ENCODE measurements at regions not wholly inside any gene's neighbourhood (a gene's known extent, or its start where the extent isn't known, plus 50 kb on each side); places are given as distances from the start of the nearest gene placed in this dataset.
A peak's percentile ranks its signal among the peaks of the same experiment; 100 is the strongest.

DNA sequence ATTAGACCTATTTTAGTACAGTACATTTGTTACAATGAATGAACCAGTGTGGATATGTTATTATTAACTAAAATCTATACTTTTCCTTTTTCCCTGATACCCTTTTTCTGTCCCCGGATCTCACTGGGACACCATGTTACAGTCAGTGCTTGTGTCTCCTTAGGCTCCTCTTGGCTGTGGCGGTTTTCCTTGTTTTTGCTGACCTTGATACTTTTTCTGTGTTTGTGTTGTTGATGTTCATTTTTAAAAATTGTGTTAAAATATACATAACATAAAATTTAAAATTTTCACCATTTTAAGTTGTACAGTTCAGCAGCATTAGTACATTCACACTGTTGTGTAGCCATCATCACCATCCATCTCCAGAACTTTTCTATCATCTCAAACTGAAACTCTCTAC lies 54.2 kb upstream of the OSBPL3 start:
- no peaks in the 10 kb centered on the region for H3K36me3 Mint-ChIP-seq (ENCODE audit: low read depth)
- TF ChIP-seq, protein P1, sequence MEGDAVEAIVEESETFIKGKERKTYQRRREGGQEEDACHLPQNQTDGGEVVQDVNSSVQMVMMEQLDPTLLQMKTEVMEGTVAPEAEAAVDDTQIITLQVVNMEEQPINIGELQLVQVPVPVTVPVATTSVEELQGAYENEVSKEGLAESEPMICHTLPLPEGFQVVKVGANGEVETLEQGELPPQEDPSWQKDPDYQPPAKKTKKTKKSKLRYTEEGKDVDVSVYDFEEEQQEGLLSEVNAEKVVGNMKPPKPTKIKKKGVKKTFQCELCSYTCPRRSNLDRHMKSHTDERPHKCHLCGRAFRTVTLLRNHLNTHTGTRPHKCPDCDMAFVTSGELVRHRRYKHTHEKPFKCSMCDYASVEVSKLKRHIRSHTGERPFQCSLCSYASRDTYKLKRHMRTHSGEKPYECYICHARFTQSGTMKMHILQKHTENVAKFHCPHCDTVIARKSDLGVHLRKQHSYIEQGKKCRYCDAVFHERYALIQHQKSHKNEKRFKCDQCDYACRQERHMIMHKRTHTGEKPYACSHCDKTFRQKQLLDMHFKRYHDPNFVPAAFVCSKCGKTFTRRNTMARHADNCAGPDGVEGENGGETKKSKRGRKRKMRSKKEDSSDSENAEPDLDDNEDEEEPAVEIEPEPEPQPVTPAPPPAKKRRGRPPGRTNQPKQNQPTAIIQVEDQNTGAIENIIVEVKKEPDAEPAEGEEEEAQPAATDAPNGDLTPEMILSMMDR (conservative IDR thresholded peaks at IDR 0.05), result no peak

DNA sequence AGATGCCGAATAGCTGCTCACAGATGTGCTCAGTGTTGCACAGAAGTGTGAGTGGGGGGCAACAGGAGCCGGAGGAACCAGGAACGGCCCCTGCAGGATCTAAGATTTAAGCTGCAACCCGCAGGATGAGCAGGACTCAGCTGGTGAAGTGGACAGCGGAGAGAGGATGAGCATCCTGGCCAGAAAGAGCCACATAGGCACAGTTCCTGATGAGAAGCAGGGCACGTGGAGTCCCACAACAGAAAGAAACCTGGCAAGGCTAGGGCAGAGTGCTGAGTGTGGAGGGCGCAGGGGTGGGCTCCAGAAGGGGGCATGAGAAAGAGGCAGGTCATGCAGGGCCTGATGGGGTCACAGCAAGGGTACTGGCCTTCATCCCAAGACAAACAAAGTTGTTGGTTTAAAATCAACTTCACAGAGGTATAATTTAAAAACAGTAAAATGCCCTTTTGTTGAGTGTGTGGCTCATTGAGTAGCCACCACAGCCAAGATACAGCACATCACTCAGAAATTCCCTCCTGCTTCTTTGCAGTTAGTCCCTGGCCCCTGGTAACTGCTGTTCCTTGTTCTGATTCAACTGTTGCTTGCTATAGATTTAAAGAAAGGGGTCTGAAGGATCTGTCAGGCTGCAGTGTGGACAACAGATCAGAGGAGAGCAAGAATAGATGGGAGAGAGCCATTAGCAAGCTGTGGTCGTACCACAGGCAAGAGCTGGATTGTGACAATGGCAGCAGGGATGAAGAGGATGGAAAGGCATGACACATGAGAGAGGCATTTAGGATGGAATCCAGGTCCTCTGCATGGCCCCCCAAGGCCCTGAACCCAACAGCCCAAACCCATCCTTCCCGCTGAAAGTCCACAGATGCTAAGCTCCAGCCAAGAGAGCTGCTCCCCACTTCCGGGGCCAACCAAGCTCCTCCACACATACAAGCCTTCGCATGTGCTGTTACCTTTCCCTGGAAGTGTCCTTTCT lies 53.1 kb upstream of the OSBPL3 start:
- Histone ChIP-seq H3K4me3 (ENCODE audit: low read length) (no peak overlapping the region), H3K36me3 (ENCODE audit: control insufficient read depth, insufficient read depth, low read length) (no peaks in the 10 kb centered on the region), H3K27ac (ENCODE audit: low read depth, low read length) (no peak overlapping the region), H3K4me1 (ENCODE audit: control insufficient read depth, insufficient read depth, low read length) (no peaks in the 10 kb centered on the region), H3K9me3 (ENCODE audit: control insufficient read depth, low read length) (no peaks in the 10 kb centered on the region), H3K9ac (ENCODE audit: extremely low read depth, low read length, poor library complexity, severe bottlenecking) (no peak overlapping the region), H3K27me3 (ENCODE audit: control insufficient read depth, insufficient read depth, low read length, poor library complexity, severe bottlenecking) (no peaks in the 10 kb centered on the region)
- no peak overlapping the region for H3K27ac Mint-ChIP-seq
- H3K4me3 Mint-ChIP-seq, result no peak overlapping the region
- TF ChIP-seq, protein P1 (conservative IDR thresholded peaks at IDR 0.05), result no peak
- H3K36me3 Mint-ChIP-seq (ENCODE audit: low read depth), result no peaks in the 10 kb centered on the region
- peaks cover 14% of the 10 kb centered on the region for H3K9me3 Mint-ChIP-seq
- peaks cover 7% of the 10 kb centered on the region for H3K4me1 Mint-ChIP-seq
- DNase-seq, result no peak
- peaks cover 4% of the 10 kb centered on the region for H3K27me3 Mint-ChIP-seq (ENCODE audit: insufficient read depth)
- 83 to 94% methylated on average over 10 to 11 of the region's 11 CpGs for WGBS, 2 experiments (ENCODE audit: insufficient coverage in 1 of 2, insufficient read length in 1 of 2)

More for the DNA sequence above, 54.2 kb upstream of the OSBPL3 start:
- Histone ChIP-seq H3K4me1 (ENCODE audit: control insufficient read depth, insufficient read depth, low read length) (no peaks in the 10 kb centered on the region), H3K9ac (ENCODE audit: extremely low read depth, low read length, poor library complexity, severe bottlenecking) (no peak overlapping the region), H3K9me3 (ENCODE audit: control insufficient read depth, low read length) (no peaks in the 10 kb centered on the region), H3K27me3 (ENCODE audit: control insufficient read depth, insufficient read depth, low read length, poor library complexity, severe bottlenecking) (no peaks in the 10 kb centered on the region), H3K36me3 (ENCODE audit: control insufficient read depth, insufficient read depth, low read length) (no peaks in the 10 kb centered on the region), H3K4me3 (ENCODE audit: low read length) (no peak overlapping the region), H3K27ac (ENCODE audit: low read depth, low read length) (no peak overlapping the region)
- H3K4me3 Mint-ChIP-seq, result no peak overlapping the region
- H3K4me1 Mint-ChIP-seq, result no peaks in the 10 kb centered on the region
- DNase-seq, result no peak
- H3K27ac Mint-ChIP-seq, result no peak overlapping the region
- H3K9me3 Mint-ChIP-seq, result peaks cover 14% of the 10 kb centered on the region
- 80% methylated on average over 2 of the region's 2 CpGs; no CpG with 5 or more reads in 1 of the 2 experiments for WGBS, 2 experiments (ENCODE audit: insufficient coverage in 1 of 2, insufficient read length in 1 of 2)
- peaks cover 4% of the 10 kb centered on the region for H3K27me3 Mint-ChIP-seq (ENCODE audit: insufficient read depth)

DNA sequence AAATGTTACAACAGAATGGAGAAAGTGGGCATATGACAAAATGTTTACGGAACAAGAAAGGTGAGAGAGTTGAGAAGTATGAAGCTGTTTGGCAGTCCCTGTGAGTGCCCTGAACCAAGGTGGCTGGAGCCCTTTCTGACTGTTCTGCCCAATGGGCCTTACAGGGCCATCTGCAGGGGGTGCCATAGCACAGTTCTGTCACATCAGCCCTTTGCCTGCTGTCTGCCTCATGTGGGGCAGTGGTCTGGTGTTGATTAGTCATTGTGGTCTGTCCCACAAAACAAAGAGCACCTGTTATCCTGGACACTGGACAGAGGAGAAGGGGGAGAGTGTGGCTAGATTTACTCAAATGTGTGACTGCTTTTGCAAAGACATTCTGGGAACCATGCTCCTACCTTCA lies 51.5 kb upstream of the OSBPL3 start:
- Histone ChIP-seq H3K9ac (ENCODE audit: extremely low read depth, low read length, poor library complexity, severe bottlenecking) (no peak overlapping the region), H3K27ac (ENCODE audit: low read depth, low read length) (no peak overlapping the region), H3K27me3 (ENCODE audit: control insufficient read depth, insufficient read depth, low read length, poor library complexity, severe bottlenecking) (no peaks in the 10 kb centered on the region), H3K4me1 (ENCODE audit: control insufficient read depth, insufficient read depth, low read length) (no peaks in the 10 kb centered on the region), H3K9me3 (ENCODE audit: control insufficient read depth, low read length) (no peaks in the 10 kb centered on the region), H3K36me3 (ENCODE audit: control insufficient read depth, insufficient read depth, low read length) (no peaks in the 10 kb centered on the region), H3K4me3 (ENCODE audit: low read length) (no peak overlapping the region)
- H3K9me3 Mint-ChIP-seq, result peaks cover 11% of the 10 kb centered on the region
- peaks cover 11% of the 10 kb centered on the region for H3K4me1 Mint-ChIP-seq
- H3K27ac Mint-ChIP-seq, result no peak overlapping the region
- WGBS, 2 experiments (ENCODE audit: insufficient coverage in 1 of 2, insufficient read length in 1 of 2), result 93 to 100% methylated on average over 1 of the region's 1 CpG
- H3K36me3 Mint-ChIP-seq (ENCODE audit: low read depth), result no peaks in the 10 kb centered on the region
- H3K4me3 Mint-ChIP-seq, result no peak overlapping the region
- TF ChIP-seq, protein P1 (conservative IDR thresholded peaks at IDR 0.05), result peak; percentile 35
- DNase-seq, result no peak
- H3K27me3 Mint-ChIP-seq (ENCODE audit: insufficient read depth), result peaks cover 2% of the 10 kb centered on the region

All from endodermal cell (in vitro differentiated cells).